Neutrophil (primary cell): ENCODE measurements at regions not wholly inside any gene's neighbourhood (a gene's known extent, or its start where the extent isn't known, plus 50 kb on each side); places are given as distances from the start of the nearest gene placed in this dataset.

ENCODE experiments used
- H3K27ac ChIP-seq: fragments of 200-600 bp; sonication (generic); 2 replicates; pipeline ENCODE4 v1.5.1; 2016; ENCODE audit warnings: mild to moderate bottlenecking, moderate library complexity
- H3K27me3 ChIP-seq: fragments of 200-600 bp; sonication (generic); 2 replicates; pipeline ENCODE4 v1.6.0; 2016; ENCODE audit warnings: mild to moderate bottlenecking
- H3K36me3 ChIP-seq: fragments of 200-600 bp; sonication (generic); 2 replicates; pipeline ENCODE4 v1.5.1; 2017
- H3K4me1 ChIP-seq, 2 experiments: fragments of 200-600 bp in 1 of 2; sonication (generic) in 1 of 2; 1 replicate in 1 of 2; 2 replicates in 1 of 2; pipeline versions ENCODE4 v1.5.1 to v1.6.1; 2013 to 2016; ENCODE audit warnings: low read depth in 1 of 2, low read length in 1 of 2, mild to moderate bottlenecking in 1 of 2, moderate library complexity in 1 of 2; ENCODE audit not compliant: control insufficient read depth in 1 of 2, insufficient read depth in 1 of 2
- H3K4me3 ChIP-seq, 2 experiments: fragments of 200-600 bp in 1 of 2; sonication (generic) in 1 of 2; 1 replicate in 1 of 2; 2 replicates in 1 of 2; pipeline ENCODE4 v1.5.1; 2013 to 2016; ENCODE audit warnings: low read depth in 1 of 2, low read length in 1 of 2, mild to moderate bottlenecking in 1 of 2, moderate library complexity in 1 of 2
- H3K9me3 ChIP-seq: fragments of 200-600 bp; sonication (generic); 2 replicates; pipeline ENCODE4 v1.5.1; 2016
- TF ChIP-seq, protein P1 (sequence below): fragments of 200-600 bp; sonication (generic); IDR thresholded peaks from 2 replicates; pipeline ENCODE4 v1.5.1; 2016; ENCODE audit warnings: antibody characterized with exemption

DNA sequence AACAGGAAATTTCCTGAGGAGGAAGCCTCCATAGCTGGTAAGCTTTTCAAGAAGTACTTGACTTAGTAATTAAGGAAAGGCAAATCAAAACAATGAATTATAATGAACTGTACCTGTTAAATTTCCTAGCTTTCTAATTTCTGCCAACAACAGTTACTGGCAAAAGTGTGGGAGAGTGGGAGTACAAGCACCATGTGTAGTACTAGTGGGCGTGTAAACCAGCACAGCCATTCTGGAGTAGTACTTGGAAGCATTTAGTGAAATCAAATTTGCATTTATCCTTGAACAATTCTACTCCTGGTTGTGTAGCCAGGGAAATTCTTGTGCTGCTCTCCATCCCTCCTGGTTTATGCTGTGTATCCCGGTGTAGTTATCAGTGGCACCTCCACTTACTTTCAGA is 190.8 kb downstream of the PRDM2 start:
- Histone ChIP-seq H3K4me1 (no peaks in the 10 kb centered on the region), H3K9me3 (no peaks in the 10 kb centered on the region), H3K4me3 (no peak overlapping the region), H3K27me3 (peaks cover 99% of the 10 kb centered on the region), H3K27ac (no peak overlapping the region), H3K36me3 (no peaks in the 10 kb centered on the region)
- TF ChIP-seq, protein P1, sequence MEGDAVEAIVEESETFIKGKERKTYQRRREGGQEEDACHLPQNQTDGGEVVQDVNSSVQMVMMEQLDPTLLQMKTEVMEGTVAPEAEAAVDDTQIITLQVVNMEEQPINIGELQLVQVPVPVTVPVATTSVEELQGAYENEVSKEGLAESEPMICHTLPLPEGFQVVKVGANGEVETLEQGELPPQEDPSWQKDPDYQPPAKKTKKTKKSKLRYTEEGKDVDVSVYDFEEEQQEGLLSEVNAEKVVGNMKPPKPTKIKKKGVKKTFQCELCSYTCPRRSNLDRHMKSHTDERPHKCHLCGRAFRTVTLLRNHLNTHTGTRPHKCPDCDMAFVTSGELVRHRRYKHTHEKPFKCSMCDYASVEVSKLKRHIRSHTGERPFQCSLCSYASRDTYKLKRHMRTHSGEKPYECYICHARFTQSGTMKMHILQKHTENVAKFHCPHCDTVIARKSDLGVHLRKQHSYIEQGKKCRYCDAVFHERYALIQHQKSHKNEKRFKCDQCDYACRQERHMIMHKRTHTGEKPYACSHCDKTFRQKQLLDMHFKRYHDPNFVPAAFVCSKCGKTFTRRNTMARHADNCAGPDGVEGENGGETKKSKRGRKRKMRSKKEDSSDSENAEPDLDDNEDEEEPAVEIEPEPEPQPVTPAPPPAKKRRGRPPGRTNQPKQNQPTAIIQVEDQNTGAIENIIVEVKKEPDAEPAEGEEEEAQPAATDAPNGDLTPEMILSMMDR: no peak

- H3K9me3 ChIP-seq: no peaks in the 10 kb centered on the region
- TF ChIP-seq, protein P1: no peak
- H3K27me3 ChIP-seq: peaks cover 99% of the 10 kb centered on the region
- H3K36me3 ChIP-seq: no peaks in the 10 kb centered on the region
- H3K4me3 ChIP-seq: no peak overlapping the region
- H3K27ac ChIP-seq: no peak overlapping the region
- H3K4me1 ChIP-seq: no peaks in the 10 kb centered on the region
These were observed 192.2 kb downstream of the PRDM2 start for GRCh38 chr1:13892198-13892597.

DNA sequence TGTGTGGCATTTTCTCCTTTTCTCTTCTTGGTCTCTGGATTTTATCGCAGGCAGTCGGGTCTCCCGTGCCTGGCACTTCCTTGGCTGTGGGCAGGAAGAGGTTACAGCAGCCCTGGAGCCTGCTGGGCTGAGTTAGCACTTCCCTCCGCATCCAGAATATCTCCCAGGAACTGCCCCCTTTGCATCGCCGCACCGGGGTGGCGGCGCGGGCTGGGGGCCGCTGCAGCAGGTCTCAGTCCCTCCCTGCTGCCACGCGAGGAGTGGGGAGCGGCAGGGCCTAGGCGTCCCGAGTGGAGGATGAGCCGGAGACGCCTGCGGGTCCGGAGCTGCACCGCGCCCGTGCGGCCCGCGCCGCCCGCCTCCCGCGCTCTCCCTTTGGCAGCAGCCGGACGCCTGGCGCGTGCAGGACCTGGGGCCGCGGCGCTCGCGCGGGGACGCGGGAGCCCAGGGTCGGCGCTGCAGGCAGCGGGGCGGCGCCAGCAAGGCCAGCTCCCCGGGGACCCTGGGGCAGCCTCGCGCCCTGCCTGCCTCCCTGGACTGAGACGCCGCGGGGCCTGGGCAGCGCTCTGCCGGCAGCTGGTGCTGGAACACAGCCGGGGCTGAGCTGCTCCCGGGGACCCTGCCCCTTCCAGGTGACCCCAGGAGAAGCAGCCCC is 192.8 kb downstream of the PRDM2 start:
- Histone ChIP-seq H3K27me3 (peaks cover 97% of the 10 kb centered on the region), H3K27ac (no peak overlapping the region), H3K36me3 (no peaks in the 10 kb centered on the region), H3K9me3 (no peaks in the 10 kb centered on the region), H3K4me1 (no peaks in the 10 kb centered on the region), H3K4me3 (no peak overlapping the region)
- TF ChIP-seq, protein P1: no peak

- Histone ChIP-seq H3K36me3 (no peaks in the 10 kb centered on the region), H3K27ac (no peak overlapping the region), H3K4me3 (no peak overlapping the region), H3K27me3 (peaks cover 97% of the 10 kb centered on the region), H3K9me3 (no peaks in the 10 kb centered on the region), H3K4me1 (no peaks in the 10 kb centered on the region)
- TF ChIP-seq, protein P1: no peak
These were observed 193.4 kb downstream of the PRDM2 start for GRCh38 chr1:13893409-13893821.

- Histone ChIP-seq H3K27ac (no peak overlapping the region), H3K27me3 (peaks cover 66% of the 10 kb centered on the region), H3K4me3 (no peak overlapping the region), H3K4me1 (no peaks in the 10 kb centered on the region), H3K9me3 (no peaks in the 10 kb centered on the region), H3K36me3 (no peaks in the 10 kb centered on the region)
- TF ChIP-seq, protein P1: no peak
These were observed 196.9 kb downstream of the PRDM2 start for GRCh38 chr1:13896932-13897331.
